Caco-2 (cell line): ENCODE measurements at regions not wholly inside any gene's neighbourhood (a gene's known extent, or its start where the extent isn't known, plus 50 kb on each side); places are given as distances from the start of the nearest gene placed in this dataset.
A peak's percentile ranks its signal among the peaks of the same experiment; 100 is the strongest.

Source experiments
- BruUV-seq: library from RNA; stranded (reverse); fragments of 400-500 nt; replicated peaks from 2 replicates; lab custom pipeline; 2021; lab: Mats Ljungman, UMichigan
- CTCF ChIA-PET: fragments of 300-600 bp; sonication (Branson Sonifier 250); formaldehyde crosslinking; loops from one replicate; lab custom pipeline; 2022; ENCODE audit warnings: antibody characterized with exemption; lab: Charles Lee
- POLR2A ChIA-PET: fragments of 300-600 bp; sonication (Branson Sonifier 250); formaldehyde crosslinking; loops from one replicate; lab custom pipeline; 2022; ENCODE audit warnings: antibody characterized with exemption; lab: Charles Lee
- DNase-seq, 2 experiments: peaks; one replicate each; pipeline versions ENCODE4 v3.0.0 to v3.0.0-alpha.2; 2020 to 2022
- H3K27me3 ChIP-seq: replicated peaks from 2 replicates; pipeline ENCODE4 v1.6.0; 2011; ENCODE audit warnings: low read length; ENCODE audit not compliant: control insufficient read depth, insufficient read depth
- H3K36me3 ChIP-seq: 2 replicates; pipeline ENCODE4 v1.5.1; 2011; ENCODE audit warnings: low read length; ENCODE audit not compliant: control insufficient read depth, insufficient read depth
- H3K4me1 ChIP-seq: fragments of 250-450 bp; sonication (Bioruptor Pico); 2 replicates; pipeline ENCODE4 v1.5.1; 2020; ENCODE audit warnings: mild to moderate bottlenecking
- H3K4me3 ChIP-seq: 2 replicates; pipeline ENCODE4 v1.5.1; 2011; ENCODE audit warnings: low read depth, mild to moderate bottlenecking, control low read depth, low read length
- H3K9me3 ChIP-seq: fragments of 250-450 bp; sonication (Bioruptor Pico); 2 replicates; pipeline ENCODE4 v1.5.1; 2020; ENCODE audit warnings: mild to moderate bottlenecking, moderate library complexity
- H3K27ac Mint-ChIP-seq: one replicate; pipeline ENCODE4 v1.8.0; 2022; ENCODE audit warnings: mixed read lengths; ENCODE audit not compliant: unreplicated experiment
- H3K27me3 Mint-ChIP-seq: one replicate; pipeline ENCODE4 v1.8.0; 2022; ENCODE audit warnings: mixed read lengths; ENCODE audit not compliant: insufficient read depth, unreplicated experiment
- H3K36me3 Mint-ChIP-seq: one replicate; pipeline ENCODE4 v1.8.0; 2022; ENCODE audit warnings: mild to moderate bottlenecking, mixed read lengths; ENCODE audit not compliant: insufficient read depth, unreplicated experiment
- H3K4me1 Mint-ChIP-seq: one replicate; pipeline ENCODE4 v1.8.0; 2022; ENCODE audit warnings: low read depth, mixed read lengths; ENCODE audit not compliant: unreplicated experiment
- H3K4me3 Mint-ChIP-seq: one replicate; pipeline ENCODE4 v1.8.0; 2022; ENCODE audit warnings: mild to moderate bottlenecking, moderate library complexity, mixed read lengths; ENCODE audit not compliant: unreplicated experiment
- H3K9me3 Mint-ChIP-seq: one replicate; pipeline ENCODE4 v1.8.0; 2022; ENCODE audit warnings: mixed read lengths; ENCODE audit not compliant: unreplicated experiment
- intact Hi-C: fragments of 100-400 bp; cut with micrococcal nuclease; formaldehyde crosslinking; loops from one replicate; pipeline ENCODE4 v1.10.0; 2022; ENCODE audit not compliant: unreplicated experiment
- TF ChIP-seq, protein P1 (sequence below), 2 experiments: fragments of 200-600 bp in 1 of 2; IDR thresholded peaks; 1 replicate in 1 of 2; 2 replicates in 1 of 2; pipeline versions ENCODE4 v1.5.1 to v1.8.0; 2011 to 2022; ENCODE audit warnings: antibody characterized with exemption in 1 of 2, control low read depth in 1 of 2, inconsistent platforms in 1 of 2, low read depth in 1 of 2, low read length in 1 of 2, mild to moderate bottlenecking in 1 of 2, moderate library complexity in 1 of 2; ENCODE audit not compliant: insufficient read depth in 1 of 2, severe bottlenecking in 1 of 2, unreplicated experiment in 1 of 2

DNA sequence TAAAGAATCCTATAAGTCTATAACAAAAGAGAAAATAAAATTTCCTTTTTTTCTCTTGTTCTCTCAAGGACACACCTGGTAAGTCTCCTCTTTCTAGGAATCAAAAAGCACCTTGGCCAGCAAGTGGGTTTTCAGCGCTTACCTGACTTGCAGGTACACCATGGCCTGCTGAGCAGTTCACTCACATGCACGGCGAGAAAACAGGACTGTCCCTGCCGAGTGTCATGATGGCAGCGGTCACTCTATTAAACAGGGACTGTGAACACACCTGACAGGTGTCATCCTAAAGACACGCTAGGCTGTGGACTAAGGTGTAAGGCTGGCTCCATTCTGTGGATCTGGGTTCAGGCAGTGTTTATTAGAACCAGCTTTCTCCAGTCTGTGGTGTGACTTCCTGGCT lies 170.2 kb downstream of the TEX29 start:
- TF ChIP-seq, protein P1, sequence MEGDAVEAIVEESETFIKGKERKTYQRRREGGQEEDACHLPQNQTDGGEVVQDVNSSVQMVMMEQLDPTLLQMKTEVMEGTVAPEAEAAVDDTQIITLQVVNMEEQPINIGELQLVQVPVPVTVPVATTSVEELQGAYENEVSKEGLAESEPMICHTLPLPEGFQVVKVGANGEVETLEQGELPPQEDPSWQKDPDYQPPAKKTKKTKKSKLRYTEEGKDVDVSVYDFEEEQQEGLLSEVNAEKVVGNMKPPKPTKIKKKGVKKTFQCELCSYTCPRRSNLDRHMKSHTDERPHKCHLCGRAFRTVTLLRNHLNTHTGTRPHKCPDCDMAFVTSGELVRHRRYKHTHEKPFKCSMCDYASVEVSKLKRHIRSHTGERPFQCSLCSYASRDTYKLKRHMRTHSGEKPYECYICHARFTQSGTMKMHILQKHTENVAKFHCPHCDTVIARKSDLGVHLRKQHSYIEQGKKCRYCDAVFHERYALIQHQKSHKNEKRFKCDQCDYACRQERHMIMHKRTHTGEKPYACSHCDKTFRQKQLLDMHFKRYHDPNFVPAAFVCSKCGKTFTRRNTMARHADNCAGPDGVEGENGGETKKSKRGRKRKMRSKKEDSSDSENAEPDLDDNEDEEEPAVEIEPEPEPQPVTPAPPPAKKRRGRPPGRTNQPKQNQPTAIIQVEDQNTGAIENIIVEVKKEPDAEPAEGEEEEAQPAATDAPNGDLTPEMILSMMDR (IDR thresholded peaks at IDR 0.05; ENCODE audit: insufficient read depth in 1 of 2, low read depth in 1 of 2, low read length in 1 of 2, severe bottlenecking in 1 of 2, unreplicated experiment in 1 of 2): no peak
- no peaks in the 10 kb centered on the region for H3K36me3 ChIP-seq
- BruUV-seq: no TSS peak
- H3K4me3 ChIP-seq: no peak overlapping the region
- ChIA-PET POLR2A (no interaction called here), CTCF (no interaction called here)
- H3K4me3 Mint-ChIP-seq: no peak overlapping the region
- intact Hi-C loops: no loop called here
- peaks cover 26% of the 10 kb centered on the region for H3K9me3 ChIP-seq
- no peaks in the 10 kb centered on the region for H3K4me1 Mint-ChIP-seq
- peaks cover 13% of the 10 kb centered on the region for H3K9me3 Mint-ChIP-seq
- no peak overlapping the region for H3K27ac Mint-ChIP-seq
- peaks cover 2% of the 10 kb centered on the region for H3K27me3 Mint-ChIP-seq
- no peaks in the 10 kb centered on the region for H3K36me3 Mint-ChIP-seq
- DNase-seq: peak in 1 of 2 experiments; percentile 22
- H3K4me1 ChIP-seq: no peaks in the 10 kb centered on the region
- H3K27me3 ChIP-seq: no peaks in the 10 kb centered on the region

GRCh38 chr13:111491021-111491420 lies 170.6 kb downstream of the TEX29 start:
- BruUV-seq: no TSS peak
- H3K4me1 Mint-ChIP-seq: no peaks in the 10 kb centered on the region
- no peaks in the 10 kb centered on the region for H3K36me3 Mint-ChIP-seq
- peaks cover 2% of the 10 kb centered on the region for H3K27me3 Mint-ChIP-seq
- H3K27me3 ChIP-seq: no peaks in the 10 kb centered on the region
- H3K4me3 Mint-ChIP-seq: no peak overlapping the region
- no peak overlapping the region for H3K27ac Mint-ChIP-seq
- no peaks in the 10 kb centered on the region for H3K4me1 ChIP-seq
- peak in 1 of 2 experiments; percentile 19 for DNase-seq
- H3K4me3 ChIP-seq: no peak overlapping the region
- peaks cover 13% of the 10 kb centered on the region for H3K9me3 Mint-ChIP-seq
- TF ChIP-seq, protein P1 (IDR thresholded peaks at IDR 0.05; ENCODE audit: insufficient read depth in 1 of 2, low read depth in 1 of 2, low read length in 1 of 2, severe bottlenecking in 1 of 2, unreplicated experiment in 1 of 2): no peak
- intact Hi-C loops: no loop called here
- H3K36me3 ChIP-seq: no peaks in the 10 kb centered on the region
- ChIA-PET POLR2A (no interaction called here), CTCF (no interaction called here)
- H3K9me3 ChIP-seq: peaks cover 22% of the 10 kb centered on the region

DNA sequence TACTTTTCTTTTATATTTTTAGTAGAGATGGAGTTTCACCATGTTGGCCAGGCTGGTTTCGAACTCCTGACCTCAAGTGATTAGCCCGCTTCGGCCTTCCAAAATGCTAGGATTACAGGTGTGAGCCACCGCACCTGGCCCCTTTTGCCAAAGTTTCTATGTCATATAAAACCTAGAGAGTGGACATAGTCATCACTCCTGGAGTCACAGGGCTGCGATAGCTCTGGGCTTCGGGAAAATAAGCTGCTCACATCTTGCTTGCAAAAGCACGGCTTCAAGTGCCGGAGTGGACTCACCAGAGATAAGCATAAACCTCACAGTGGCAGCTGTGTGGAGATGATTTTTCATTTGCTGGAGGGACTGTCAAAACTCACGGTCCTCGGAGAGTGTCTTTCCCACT lies 171.2 kb downstream of the TEX29 start:
- Histone ChIP-seq H3K4me3 (no peak overlapping the region), H3K36me3 (no peaks in the 10 kb centered on the region), H3K9me3 (peaks cover 16% of the 10 kb centered on the region), H3K27me3 (no peaks in the 10 kb centered on the region), H3K4me1 (no peaks in the 10 kb centered on the region)
- no peak overlapping the region for H3K27ac Mint-ChIP-seq
- peaks cover 13% of the 10 kb centered on the region for H3K9me3 Mint-ChIP-seq
- no peaks in the 10 kb centered on the region for H3K36me3 Mint-ChIP-seq
- CTCF ChIA-PET: no interaction called here
- H3K27me3 Mint-ChIP-seq: peaks cover 2% of the 10 kb centered on the region
- TF ChIP-seq, protein P1 (IDR thresholded peaks at IDR 0.05; ENCODE audit: insufficient read depth in 1 of 2, low read depth in 1 of 2, low read length in 1 of 2, severe bottlenecking in 1 of 2, unreplicated experiment in 1 of 2): no peak
- POLR2A ChIA-PET: no interaction called here
- DNase-seq: no peak
- H3K4me1 Mint-ChIP-seq: no peaks in the 10 kb centered on the region
- no TSS peak for BruUV-seq
- intact Hi-C loops: no loop called here
- no peak overlapping the region for H3K4me3 Mint-ChIP-seq
